ENCODE measurements at regions not wholly inside any gene's neighbourhood (a gene's known extent, or its start where the extent isn't known, plus 50 kb on each side); places are given as distances from the start of the nearest gene placed in this dataset.

DNA sequence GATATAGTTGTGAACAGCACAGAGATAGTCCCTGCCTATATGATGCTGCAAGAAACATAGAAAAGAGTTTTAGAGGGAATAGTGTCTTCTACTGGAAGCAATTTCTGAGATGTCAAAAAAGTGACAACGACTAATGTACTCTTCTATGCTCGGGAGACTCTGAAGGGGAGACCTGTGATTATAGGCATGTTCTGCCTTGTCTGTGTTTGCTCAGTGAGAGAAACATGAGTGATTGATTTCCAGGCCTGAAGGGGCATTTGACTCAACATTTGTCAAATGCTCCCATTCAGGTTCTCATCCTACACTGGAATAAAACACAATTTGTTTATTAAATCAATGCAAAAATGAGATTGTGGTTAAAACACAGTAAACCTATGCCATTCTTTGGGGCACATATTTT lies 131.8 kb downstream of the CTH start:
- 75 to 86% methylated on average over 2 of the region's 2 CpGs for WGBS, 2 donors
- ATAC-seq = no peak
- H3K9me3 ChIP-seq = no peaks in the 10 kb centered on the region
- H3K36me3 ChIP-seq = no peaks in the 10 kb centered on the region
- intact Hi-C loops (cut with DNase I) = no loop called here
- H3K27ac ChIP-seq = no peak overlapping the region
- no peak for DNase-seq
- H3K4me1 ChIP-seq = no peaks in the 10 kb centered on the region
- H3K4me3 ChIP-seq = no peak overlapping the region
- TF ChIP-seq, protein P1, sequence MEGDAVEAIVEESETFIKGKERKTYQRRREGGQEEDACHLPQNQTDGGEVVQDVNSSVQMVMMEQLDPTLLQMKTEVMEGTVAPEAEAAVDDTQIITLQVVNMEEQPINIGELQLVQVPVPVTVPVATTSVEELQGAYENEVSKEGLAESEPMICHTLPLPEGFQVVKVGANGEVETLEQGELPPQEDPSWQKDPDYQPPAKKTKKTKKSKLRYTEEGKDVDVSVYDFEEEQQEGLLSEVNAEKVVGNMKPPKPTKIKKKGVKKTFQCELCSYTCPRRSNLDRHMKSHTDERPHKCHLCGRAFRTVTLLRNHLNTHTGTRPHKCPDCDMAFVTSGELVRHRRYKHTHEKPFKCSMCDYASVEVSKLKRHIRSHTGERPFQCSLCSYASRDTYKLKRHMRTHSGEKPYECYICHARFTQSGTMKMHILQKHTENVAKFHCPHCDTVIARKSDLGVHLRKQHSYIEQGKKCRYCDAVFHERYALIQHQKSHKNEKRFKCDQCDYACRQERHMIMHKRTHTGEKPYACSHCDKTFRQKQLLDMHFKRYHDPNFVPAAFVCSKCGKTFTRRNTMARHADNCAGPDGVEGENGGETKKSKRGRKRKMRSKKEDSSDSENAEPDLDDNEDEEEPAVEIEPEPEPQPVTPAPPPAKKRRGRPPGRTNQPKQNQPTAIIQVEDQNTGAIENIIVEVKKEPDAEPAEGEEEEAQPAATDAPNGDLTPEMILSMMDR (IDR thresholded peaks at IDR 0.05) = no peak
- H3K27me3 ChIP-seq = peaks cover 0 to 8% (median 0%) of the 10 kb centered on the region in 7 donors

DNA sequence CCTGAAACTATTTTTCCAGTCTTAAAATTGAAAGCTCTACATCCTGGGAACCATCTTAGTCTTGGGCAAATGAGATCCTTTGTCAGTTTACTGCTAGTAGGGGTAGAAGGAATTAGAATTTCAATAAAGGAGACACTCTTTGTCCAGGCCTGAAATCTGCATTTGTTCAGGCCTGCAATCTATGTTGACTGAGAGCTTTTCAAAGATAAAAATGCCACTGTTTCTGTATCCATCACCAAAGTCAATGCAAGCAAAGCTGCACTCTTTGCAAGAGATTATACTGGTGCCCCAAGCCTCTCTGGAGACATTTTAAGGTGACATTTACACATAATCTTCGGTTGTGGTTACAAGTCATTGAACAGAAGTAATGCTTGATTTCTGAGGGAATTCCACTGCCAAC lies 135.7 kb downstream of the CTH start:
- H3K36me3 ChIP-seq = no peaks in the 10 kb centered on the region
- WGBS, 2 donors = 75 to 84% methylated on average over 1 of the region's 1 CpG
- no peaks in the 10 kb centered on the region for H3K4me1 ChIP-seq
- TF ChIP-seq, protein P1 (IDR thresholded peaks at IDR 0.05) = no peak
- intact Hi-C loops (cut with DNase I) = loop anchor here in 1 of 10 donors (5.0 kb wide), 1 partner anchor 41 kb away; no protein-coding TSS in a partner anchor
- ATAC-seq = no peak
- H3K4me3 ChIP-seq = no peak overlapping the region
- no peaks in the 10 kb centered on the region for H3K9me3 ChIP-seq
- no peak for DNase-seq
- no peak overlapping the region for H3K27ac ChIP-seq
- peaks cover 0 to 5% (median 0%) of the 10 kb centered on the region in 7 donors for H3K27me3 ChIP-seq

DNA sequence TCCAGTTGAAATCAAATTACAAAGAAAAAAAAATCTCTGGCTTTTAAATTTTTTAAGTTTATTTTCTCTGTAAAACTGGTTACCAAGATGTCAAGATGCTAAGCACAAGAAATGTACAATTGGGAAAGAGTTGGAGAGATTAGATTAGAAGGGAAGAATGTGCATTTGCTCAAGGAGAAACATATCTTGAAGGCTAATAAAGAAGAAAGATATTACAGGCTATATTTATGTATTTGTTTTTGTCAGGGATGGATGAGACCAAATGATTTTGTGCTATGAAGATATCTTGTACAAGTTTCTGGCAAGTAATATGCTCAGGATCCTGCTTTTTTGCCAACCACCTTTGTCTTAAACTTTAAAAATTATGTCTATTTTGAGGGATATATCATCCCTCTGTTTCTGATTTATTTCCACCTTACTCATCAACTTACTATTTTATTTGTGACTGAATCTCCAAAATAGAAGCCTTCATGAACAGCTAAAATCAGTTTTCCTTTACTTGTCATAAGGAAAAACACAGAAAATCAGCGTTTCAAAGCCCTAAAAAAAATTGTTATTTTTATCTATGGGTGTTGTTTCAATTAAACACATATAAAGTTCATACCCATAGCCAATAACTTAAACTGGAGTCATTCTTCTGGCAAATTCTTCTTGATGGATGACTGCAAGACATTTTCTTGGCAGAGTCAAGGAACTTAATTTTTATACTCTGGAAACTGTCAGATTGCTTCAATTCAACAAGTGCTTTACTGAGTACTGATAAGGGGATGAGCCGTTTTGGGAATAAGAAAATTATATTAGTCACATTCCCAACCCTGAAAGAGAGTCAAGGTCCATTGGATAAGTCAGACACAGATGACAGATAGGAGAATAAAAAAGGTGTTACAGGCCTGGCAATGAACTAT lies 141.8 kb downstream of the CTH start:
- ATAC-seq (no peak), DNase-seq (no peak)
- H3K9me3 ChIP-seq = no peaks in the 10 kb centered on the region
- WGBS, 2 donors = 29 to 37% methylated on average over 2 of the region's 2 CpGs
- H3K4me3 ChIP-seq = no peak overlapping the region
- H3K36me3 ChIP-seq = no peaks in the 10 kb centered on the region
- intact Hi-C loops (cut with DNase I) = no loop called here
- peaks cover 0 to 5% (median 0%) of the 10 kb centered on the region in 7 donors for H3K27me3 ChIP-seq
- H3K27ac ChIP-seq = no peak overlapping the region
- peaks cover 0 to 4% (median 0%) of the 10 kb centered on the region in 9 donors for H3K4me1 ChIP-seq
- TF ChIP-seq, protein P1 (IDR thresholded peaks at IDR 0.05) = no peak

DNA sequence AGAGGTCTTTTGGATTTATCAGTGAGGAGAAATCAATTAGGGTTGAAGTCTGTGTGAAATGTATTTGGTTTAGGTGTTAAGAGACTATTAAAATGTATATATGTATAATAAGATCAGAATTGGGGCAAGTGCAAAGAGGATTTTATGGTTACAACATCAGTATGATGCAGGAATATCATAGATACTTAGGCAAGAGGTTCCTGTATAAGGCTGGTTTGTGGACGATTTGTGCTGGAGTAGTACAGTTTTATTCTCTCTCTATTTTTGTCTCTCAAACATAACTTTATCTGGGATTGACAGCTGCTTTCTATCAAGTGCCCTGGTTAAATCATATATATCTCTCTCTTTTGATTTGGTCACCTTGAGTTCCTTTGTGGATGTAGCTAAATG lies 142.5 kb downstream of the CTH start:
- TF ChIP-seq, protein P1 (IDR thresholded peaks at IDR 0.05) = no peak
- H3K36me3 ChIP-seq = no peaks in the 10 kb centered on the region
- no peak for DNase-seq
- WGBS, 2 donors = 41 to 46% methylated on average over 1 of the region's 1 CpG
- intact Hi-C loops (cut with DNase I) = no loop called here
- no peak for ATAC-seq
- no peak overlapping the region for H3K4me3 ChIP-seq
- peaks cover 0 to 4% (median 0%) of the 10 kb centered on the region in 9 donors for H3K4me1 ChIP-seq
- H3K9me3 ChIP-seq = no peaks in the 10 kb centered on the region
- peaks cover 0 to 5% (median 0%) of the 10 kb centered on the region in 7 donors for H3K27me3 ChIP-seq
- H3K27ac ChIP-seq = no peak overlapping the region
